ENCODE measurements at regions not wholly inside any gene's neighbourhood (a gene's known extent, or its start where the extent isn't known, plus 50 kb on each side); places are given as distances from the start of the nearest gene placed in this dataset.

GRCh38 chr2:100692906-100693305 lies 127.0 kb upstream of the NPAS2 start:
- Histone ChIP-seq H3K4me2 (ENCODE audit: control insufficient read depth, insufficient read depth) (no peak overlapping the region), H3K36me3 (ENCODE audit: control insufficient read depth in 2 of 2, insufficient read depth in 2 of 2, low read length in 1 of 2) (no peaks in the 10 kb centered on the region), H4K20me1 (ENCODE audit: control insufficient read depth, insufficient read depth) (no peaks in the 10 kb centered on the region), H2AFZ (ENCODE audit: control insufficient read depth, low read depth, low read length) (no peak overlapping the region), H3K27ac (ENCODE audit: control insufficient read depth, insufficient read depth) (no peak overlapping the region), H3K9me3 (replicated peaks; ENCODE audit: control insufficient read depth, insufficient read depth, low read length) (no peaks in the 10 kb centered on the region; the same call in 2 of the 3 replicates), H3K79me2 (ENCODE audit: control insufficient read depth, insufficient read depth, low read length) (no peaks in the 10 kb centered on the region), H3K9ac (ENCODE audit: control insufficient read depth, insufficient read depth, low read length) (no peak overlapping the region), H3K27me3 (replicated peaks in 1 of 2; ENCODE audit: control insufficient read depth in 2 of 2, insufficient read depth in 2 of 2, low read length in 1 of 2) (no peaks in the 10 kb centered on the region; a peak in 1 of 4 replicates), H3K4me1 (ENCODE audit: control insufficient read depth, insufficient read depth, low read length) (no peaks in the 10 kb centered on the region), H3K4me3 (no peak overlapping the region)
- intact Hi-C loops (cut with micrococcal nuclease; ENCODE audit: unreplicated experiment) (no loop called here), in situ Hi-C loops (cut with MboI) (no loop called here)
- POLR2A ChIA-PET: no interaction called here
- TF ChIP-seq SREBF1 (IDR thresholded peaks at IDR 0.05; ENCODE audit: low read length) (no peak), HCFC1 (IDR thresholded peaks at IDR 0.05; ENCODE audit: low read length) (no peak), MXI1 (IDR thresholded peaks at IDR 0.05; ENCODE audit: low read depth, low read length) (no peak)
- FAIRE-seq (no peak), DNase-seq (ENCODE audit: low read depth, low spot score) (no peak), ATAC-seq (no peak)
- no TSS peak for BruUV-seq (replicated peaks)
- RAD21 ChIA-PET (ENCODE audit: unreplicated experiment): no interaction called here
- SMC1A ChIA-PET (ENCODE audit: uncharacterized antibody, unreplicated experiment): no interaction called here
- CTCF ChIA-PET: no interaction called here

DNA sequence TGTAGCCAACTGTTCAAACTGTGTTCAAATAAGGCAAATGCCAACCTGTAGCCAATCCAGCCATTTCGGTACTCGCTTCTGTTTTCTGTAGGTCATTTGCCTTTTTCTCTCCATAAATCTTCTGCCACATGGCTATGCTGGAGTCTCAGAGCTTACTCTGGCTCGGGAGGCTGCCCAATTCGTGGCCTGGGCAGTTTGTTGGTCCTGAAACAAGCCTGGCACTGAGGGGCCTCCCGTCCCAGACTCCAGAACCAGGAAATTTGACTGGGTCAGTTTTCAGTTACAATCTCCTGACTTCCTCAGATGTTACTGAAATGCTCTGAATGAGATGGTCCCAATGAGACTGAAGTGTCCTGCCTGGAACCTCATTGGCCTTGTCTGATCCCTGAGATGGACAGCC lies 120.8 kb upstream of the NPAS2 start:
- no peaks in the 10 kb centered on the region for H3K79me2 ChIP-seq (ENCODE audit: control insufficient read depth, insufficient read depth, low read length)
- no peaks in the 10 kb centered on the region; a peak in 1 of 4 replicates for H3K27me3 ChIP-seq (replicated peaks in 1 of 2; ENCODE audit: control insufficient read depth in 2 of 2, insufficient read depth in 2 of 2, low read length in 1 of 2)
- H3K9ac ChIP-seq (ENCODE audit: control insufficient read depth, insufficient read depth, low read length): no peak overlapping the region
- no peak overlapping the region for H3K27ac ChIP-seq (ENCODE audit: control insufficient read depth, insufficient read depth)
- no peaks in the 10 kb centered on the region for H4K20me1 ChIP-seq (ENCODE audit: control insufficient read depth, insufficient read depth)
- ATAC-seq: no peak
- WGBS (ENCODE audit: insufficient coverage, insufficient replicate concordance, low lambda C conversion rate, missing lambda C conversion rate): 32% methylated on average over 5 of the region's 5 CpGs
- RAD21 ChIA-PET (ENCODE audit: unreplicated experiment): no interaction called here
- in situ Hi-C loops (cut with MboI) (no loop called here), intact Hi-C loops (cut with micrococcal nuclease; ENCODE audit: unreplicated experiment) (no loop called here)
- TF ChIP-seq SKIL (IDR thresholded peaks at IDR 0.05; ENCODE audit: low read depth, poor library complexity, severe bottlenecking) (no peak), SMAD1 (IDR thresholded peaks at IDR 0.05; ENCODE audit: low read depth, partially characterized antibody) (no peak), MEF2B (IDR thresholded peaks at IDR 0.05; ENCODE audit: partially characterized antibody, poor library complexity, severe bottlenecking) (no peak), ASH2L (IDR thresholded peaks at IDR 0.05; ENCODE audit: borderline replicate concordance, low read depth) (no peak), JUNB (IDR thresholded peaks at IDR 0.05) (no peak), NFYB (IDR thresholded peaks at IDR 0.05; ENCODE audit: insufficient read depth, low read depth, low read length) (no peak), TARDBP (IDR thresholded peaks at IDR 0.05; ENCODE audit: borderline replicate concordance) (no peak), POLR2A (IDR thresholded peaks at IDR 0.05; ENCODE audit: low read depth, low read length) (no peak)
- TF ChIP-seq, protein P1, sequence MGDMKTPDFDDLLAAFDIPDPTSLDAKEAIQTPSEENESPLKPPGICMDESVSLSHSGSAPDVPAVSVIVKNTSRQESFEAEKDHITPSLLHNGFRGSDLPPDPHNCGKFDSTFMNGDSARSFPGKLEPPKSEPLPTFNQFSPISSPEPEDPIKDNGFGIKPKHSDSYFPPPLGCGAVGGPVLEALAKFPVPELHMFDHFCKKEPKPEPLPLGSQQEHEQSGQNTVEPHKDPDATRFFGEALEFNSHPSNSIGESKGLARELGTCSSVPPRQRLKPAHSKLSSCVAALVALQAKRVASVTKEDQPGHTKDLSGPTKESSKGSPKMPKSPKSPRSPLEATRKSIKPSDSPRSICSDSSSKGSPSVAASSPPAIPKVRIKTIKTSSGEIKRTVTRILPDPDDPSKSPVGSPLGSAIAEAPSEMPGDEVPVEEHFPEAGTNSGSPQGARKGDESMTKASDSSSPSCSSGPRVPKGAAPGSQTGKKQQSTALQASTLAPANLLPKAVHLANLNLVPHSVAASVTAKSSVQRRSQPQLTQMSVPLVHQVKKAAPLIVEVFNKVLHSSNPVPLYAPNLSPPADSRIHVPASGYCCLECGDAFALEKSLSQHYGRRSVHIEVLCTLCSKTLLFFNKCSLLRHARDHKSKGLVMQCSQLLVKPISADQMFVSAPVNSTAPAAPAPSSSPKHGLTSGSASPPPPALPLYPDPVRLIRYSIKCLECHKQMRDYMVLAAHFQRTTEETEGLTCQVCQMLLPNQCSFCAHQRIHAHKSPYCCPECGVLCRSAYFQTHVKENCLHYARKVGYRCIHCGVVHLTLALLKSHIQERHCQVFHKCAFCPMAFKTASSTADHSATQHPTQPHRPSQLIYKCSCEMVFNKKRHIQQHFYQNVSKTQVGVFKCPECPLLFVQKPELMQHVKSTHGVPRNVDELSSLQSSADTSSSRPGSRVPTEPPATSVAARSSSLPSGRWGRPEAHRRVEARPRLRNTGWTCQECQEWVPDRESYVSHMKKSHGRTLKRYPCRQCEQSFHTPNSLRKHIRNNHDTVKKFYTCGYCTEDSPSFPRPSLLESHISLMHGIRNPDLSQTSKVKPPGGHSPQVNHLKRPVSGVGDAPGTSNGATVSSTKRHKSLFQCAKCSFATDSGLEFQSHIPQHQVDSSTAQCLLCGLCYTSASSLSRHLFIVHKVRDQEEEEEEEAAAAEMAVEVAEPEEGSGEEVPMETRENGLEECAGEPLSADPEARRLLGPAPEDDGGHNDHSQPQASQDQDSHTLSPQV (IDR thresholded peaks at IDR 0.05): no peak
- POLR2A ChIA-PET: no interaction called here
- H2AFZ ChIP-seq (ENCODE audit: control insufficient read depth, low read depth, low read length): no peak overlapping the region
- SMC1A ChIA-PET (ENCODE audit: uncharacterized antibody, unreplicated experiment): no interaction called here
- no peaks in the 10 kb centered on the region for H3K4me1 ChIP-seq (ENCODE audit: control insufficient read depth, insufficient read depth, low read length)
- CTCF ChIA-PET: interaction anchor here (0.7 kb wide), 1 partner anchor 12 kb away, joined by 3 read pairs; no protein-coding TSS in a partner anchor
- H3K9me3 ChIP-seq (replicated peaks; ENCODE audit: control insufficient read depth, insufficient read depth, low read length): no peaks in the 10 kb centered on the region; the same call in 2 of the 3 replicates
- FAIRE-seq: peak; percentile 7
- no peaks in the 10 kb centered on the region for H3K36me3 ChIP-seq (ENCODE audit: control insufficient read depth in 2 of 2, insufficient read depth in 2 of 2, low read length in 1 of 2)
- H3K4me2 ChIP-seq (ENCODE audit: control insufficient read depth, insufficient read depth): no peak overlapping the region
- DNase-seq (ENCODE audit: low read depth, low spot score): no peak
- BruUV-seq (replicated peaks): no TSS peak
- H3K4me3 ChIP-seq: no peak overlapping the region

Measured in GM12878 (cell line).